OCI-LY3 (cell line): ENCODE measurements at regions not wholly inside any gene's neighbourhood (a gene's known extent, or its start where the extent isn't known, plus 50 kb on each side); places are given as distances from the start of the nearest gene placed in this dataset.

Experiments
- H2AFZ ChIP-seq: fragments of 200-600, 300-600 bp; shearing (Covaris generic); 2 replicates; pipeline ENCODE4 v1.6.0; 2014; ENCODE audit warnings: antibody characterized with exemption, low read depth, low read length
- H3K27ac ChIP-seq: fragments of 200-600, 300-600 bp; sonication (generic); 2 replicates; pipeline ENCODE4 v1.5.1; 2014; ENCODE audit warnings: mild to moderate bottlenecking, low read length, moderate library complexity, mixed read lengths
- H3K27me3 ChIP-seq: fragments of 200-600, 300-600 bp; sonication (generic); 2 replicates; pipeline ENCODE4 v1.6.1; 2014; ENCODE audit warnings: low read depth, low read length, mixed read lengths
- H3K36me3 ChIP-seq: fragments of 200-600, 300-600 bp; sonication (generic); replicated peaks from 2 replicates; pipeline ENCODE3; 2014; ENCODE audit warnings: low read depth, low read length, mixed read lengths
- H3K4me1 ChIP-seq: fragments of 300-600, 200-600 bp; sonication (generic); 2 replicates; pipeline ENCODE4 v1.6.1; 2014; ENCODE audit warnings: low read length, mixed read lengths
- H3K4me2 ChIP-seq: fragments of 200-600, 300-600 bp; sonication (generic); 2 replicates; pipeline ENCODE4 v1.6.1; 2014; ENCODE audit warnings: low read length, mixed read lengths
- H3K4me3 ChIP-seq: fragments of 300-600, 200-600 bp; sonication (generic); 2 replicates; pipeline ENCODE4 v1.5.1; 2014; ENCODE audit warnings: antibody characterized with exemption, mild to moderate bottlenecking, low read length, moderate library complexity
- H3K79me2 ChIP-seq: fragments of 300-600, 200-600 bp; shearing (Covaris generic); 2 replicates; pipeline ENCODE4 v1.6.1; 2014; ENCODE audit warnings: mild to moderate bottlenecking, low read length, mixed read lengths
- H3K9ac ChIP-seq: fragments of 300-600, 200-600 bp; shearing (Covaris generic); 2 replicates; pipeline ENCODE4 v1.6.0; 2014; ENCODE audit warnings: mild to moderate bottlenecking, low read length, moderate library complexity
- H3K9me3 ChIP-seq: fragments of 200-600, 300-600 bp; shearing (Covaris generic); 2 replicates; pipeline ENCODE4 v1.6.1; 2014; ENCODE audit warnings: low read length, mixed read lengths; ENCODE audit not compliant: insufficient read depth
- H4K20me1 ChIP-seq: fragments of 200-600, 300-600 bp; sonication (generic); 2 replicates; pipeline ENCODE4 v1.6.1; 2016; ENCODE audit warnings: low read length, mixed read lengths; ENCODE audit not compliant: insufficient read depth
- EZH2phosphoT487 ChIP-seq: fragments of 200-600 bp; shearing (Covaris generic); IDR thresholded peaks from 2 replicates; pipeline ENCODE4 v1.6.1; 2018; ENCODE audit warnings: antibody characterized with exemption, mixed run types, low read depth
- TF ChIP-seq, protein P1 (sequence below): fragments of 200-600, 300-600 bp; sonication (generic); IDR thresholded peaks from 2 replicates; pipeline ENCODE4 v1.5.1; 2014; ENCODE audit warnings: antibody characterized with exemption, low read length, low read depth

DNA sequence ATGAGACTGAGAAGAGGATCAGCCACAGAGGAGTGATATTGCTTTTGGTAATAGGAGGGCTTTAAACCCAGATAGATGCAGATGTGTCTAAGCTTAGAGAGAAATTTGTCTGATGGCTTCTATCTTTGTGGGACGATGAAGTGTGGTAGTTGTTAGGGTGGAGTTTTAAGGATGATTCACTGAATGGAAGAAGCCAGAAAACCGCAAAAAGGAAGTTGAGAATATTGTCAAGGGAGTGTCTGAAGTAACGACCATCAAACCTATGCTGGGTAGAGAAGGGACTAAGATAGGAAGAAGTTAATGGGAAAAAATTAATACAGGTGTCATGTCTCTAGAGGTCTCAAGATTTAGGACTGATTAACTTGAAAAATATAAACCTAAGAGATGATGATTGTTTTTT, 195.6 kb upstream of the MC4R start:
- Histone ChIP-seq H3K9me3 (no peaks in the 10 kb centered on the region), H3K4me3 (no peak overlapping the region), H4K20me1 (no peaks in the 10 kb centered on the region), H3K79me2 (no peaks in the 10 kb centered on the region), H2AFZ (no peak overlapping the region), H3K9ac (no peak overlapping the region), H3K4me2 (no peak overlapping the region), H3K4me1 (peaks cover 10% of the 10 kb centered on the region), H3K36me3 (no peaks in the 10 kb centered on the region), H3K27me3 (no peaks in the 10 kb centered on the region), H3K27ac (no peak overlapping the region)
- TF ChIP-seq, protein P1, sequence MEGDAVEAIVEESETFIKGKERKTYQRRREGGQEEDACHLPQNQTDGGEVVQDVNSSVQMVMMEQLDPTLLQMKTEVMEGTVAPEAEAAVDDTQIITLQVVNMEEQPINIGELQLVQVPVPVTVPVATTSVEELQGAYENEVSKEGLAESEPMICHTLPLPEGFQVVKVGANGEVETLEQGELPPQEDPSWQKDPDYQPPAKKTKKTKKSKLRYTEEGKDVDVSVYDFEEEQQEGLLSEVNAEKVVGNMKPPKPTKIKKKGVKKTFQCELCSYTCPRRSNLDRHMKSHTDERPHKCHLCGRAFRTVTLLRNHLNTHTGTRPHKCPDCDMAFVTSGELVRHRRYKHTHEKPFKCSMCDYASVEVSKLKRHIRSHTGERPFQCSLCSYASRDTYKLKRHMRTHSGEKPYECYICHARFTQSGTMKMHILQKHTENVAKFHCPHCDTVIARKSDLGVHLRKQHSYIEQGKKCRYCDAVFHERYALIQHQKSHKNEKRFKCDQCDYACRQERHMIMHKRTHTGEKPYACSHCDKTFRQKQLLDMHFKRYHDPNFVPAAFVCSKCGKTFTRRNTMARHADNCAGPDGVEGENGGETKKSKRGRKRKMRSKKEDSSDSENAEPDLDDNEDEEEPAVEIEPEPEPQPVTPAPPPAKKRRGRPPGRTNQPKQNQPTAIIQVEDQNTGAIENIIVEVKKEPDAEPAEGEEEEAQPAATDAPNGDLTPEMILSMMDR: no peak
- no peak for TF ChIP-seq EZH2phosphoT487

DNA sequence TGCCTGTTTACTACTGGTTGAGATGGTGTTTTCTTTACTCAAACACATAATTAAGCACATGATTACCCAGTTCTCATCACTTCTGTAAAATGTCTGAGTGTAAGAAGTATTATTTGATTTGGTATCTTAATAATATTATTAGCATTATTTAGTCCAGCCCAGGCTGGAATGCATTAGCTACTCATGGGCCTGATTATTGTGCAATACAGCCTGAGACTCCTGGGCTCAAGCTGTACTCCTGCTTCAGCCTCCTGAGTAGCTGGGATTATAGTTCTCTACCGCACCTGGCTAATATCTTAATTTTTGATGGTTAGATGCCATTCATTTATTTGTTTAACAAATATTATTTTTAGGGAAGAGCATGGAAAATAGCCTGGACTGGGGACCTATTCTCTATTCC, 197.6 kb upstream of the MC4R start:
- H3K9ac ChIP-seq: no peak overlapping the region
- H2AFZ ChIP-seq: no peak overlapping the region
- H3K4me2 ChIP-seq: no peak overlapping the region
- no peaks in the 10 kb centered on the region for H3K79me2 ChIP-seq
- TF ChIP-seq EZH2phosphoT487: no peak
- TF ChIP-seq, protein P1: no peak
- no peak overlapping the region for H3K4me3 ChIP-seq
- H3K36me3 ChIP-seq: no peaks in the 10 kb centered on the region
- no peak overlapping the region for H3K27ac ChIP-seq
- H3K9me3 ChIP-seq: no peaks in the 10 kb centered on the region
- H3K27me3 ChIP-seq: no peaks in the 10 kb centered on the region
- H4K20me1 ChIP-seq: no peaks in the 10 kb centered on the region
- peaks cover 5% of the 10 kb centered on the region; the same call in 1 of the 2 replicates for H3K4me1 ChIP-seq

DNA sequence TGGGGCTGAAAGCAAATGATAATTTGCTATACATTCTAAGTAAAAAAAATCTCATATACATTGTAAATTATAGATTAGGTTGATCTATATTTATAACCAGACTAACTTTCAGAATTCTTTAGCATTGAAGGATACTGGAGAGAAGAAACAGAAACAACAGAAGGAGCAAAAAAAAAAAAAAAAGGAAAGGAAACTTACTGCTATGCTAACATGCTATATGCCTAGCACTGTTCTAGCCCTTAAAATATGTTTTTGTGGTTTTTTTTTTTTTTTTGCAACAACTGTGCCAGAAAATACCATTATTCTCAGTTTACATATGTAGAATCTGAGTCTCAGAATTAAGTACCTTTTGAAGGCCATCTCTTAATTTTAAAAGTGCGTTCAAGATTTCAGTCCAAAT, 204.9 kb upstream of the MC4R start:
- Histone ChIP-seq H3K27ac (no peak overlapping the region), H3K9me3 (no peaks in the 10 kb centered on the region), H3K4me2 (no peak overlapping the region), H2AFZ (no peak overlapping the region), H3K79me2 (no peaks in the 10 kb centered on the region), H3K9ac (no peak overlapping the region), H3K36me3 (no peaks in the 10 kb centered on the region), H4K20me1 (no peaks in the 10 kb centered on the region), H3K4me1 (no peaks in the 10 kb centered on the region), H3K27me3 (no peaks in the 10 kb centered on the region), H3K4me3 (no peak overlapping the region)
- TF ChIP-seq, protein P1: no peak
- no peak for TF ChIP-seq EZH2phosphoT487

DNA sequence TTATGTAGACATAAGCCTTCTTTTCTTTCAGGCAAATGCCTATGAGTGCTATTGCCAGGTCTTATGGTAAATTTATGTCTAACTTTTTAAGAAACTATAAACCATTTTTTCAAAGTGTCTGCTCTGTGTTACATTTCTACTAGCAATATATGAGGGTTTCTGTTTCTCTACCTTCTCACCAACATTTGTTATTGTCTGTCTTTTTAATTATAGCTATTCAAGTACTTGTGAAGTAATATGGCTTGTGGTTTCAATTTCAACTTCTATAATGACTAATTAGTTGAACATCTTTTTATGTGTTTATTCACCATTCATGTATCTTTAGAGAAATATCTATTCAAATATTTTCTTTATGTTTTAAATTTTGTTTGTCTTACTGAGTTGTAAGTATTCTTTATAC, 213.1 kb upstream of the MC4R start:
- Histone ChIP-seq H4K20me1 (no peaks in the 10 kb centered on the region), H3K79me2 (no peaks in the 10 kb centered on the region), H3K9me3 (peaks cover 27% of the 10 kb centered on the region), H3K36me3 (peaks cover 3% of the 10 kb centered on the region), H3K27me3 (no peaks in the 10 kb centered on the region), H2AFZ (no peak overlapping the region), H3K4me1 (peaks cover 10% of the 10 kb centered on the region), H3K4me3 (no peak overlapping the region), H3K27ac (no peak overlapping the region), H3K4me2 (0 out of 2 replicates have a peak overlapping the region, but pooled peaks have one; percentile 3), H3K9ac (no peak overlapping the region)
- no peak for TF ChIP-seq EZH2phosphoT487
- TF ChIP-seq, protein P1: no peak
